NCI-H748 treated with DMSO at 0.1 percent for 48 hours (cell line): ENCODE measurements at regions not wholly inside any gene's neighbourhood (a gene's known extent, or its start where the extent isn't known, plus 50 kb on each side); places are given as distances from the start of the nearest gene placed in this dataset.

Experiments used
- DNase-seq: peaks from one replicate; lab custom pipeline; 2025; lab: John Stamatoyannopoulos, UW

GRCh38 chr1:22376546-22376945 is 75.1 kb upstream of the ZBTB40 start:
- no peak for DNase-seq

GRCh38 chr1:22376976-22377375 is 74.7 kb upstream of the ZBTB40 start:
- DNase-seq, result no peak

GRCh38 chr1:22379566-22379965 is 72.1 kb upstream of the ZBTB40 start:
- DNase-seq, result no peak

GRCh38 chr1:22380024-22380785 is 71.4 kb upstream of the ZBTB40 start:
- DNase-seq, result no peak

GRCh38 chr1:22383526-22384294 is 67.9 kb upstream of the ZBTB40 start:
- no peak for DNase-seq

- no peak for DNase-seq
Observed at GRCh38 chr1:22385537-22385936, 66.1 kb upstream of the ZBTB40 start.

- no peak for DNase-seq
Observed at GRCh38 chr1:22386774-22387173, 64.9 kb upstream of the ZBTB40 start.

GRCh38 chr1:22387919-22388580 is 63.6 kb upstream of the ZBTB40 start:
- DNase-seq, result no peak

- DNase-seq, result no peak
Observed at GRCh38 chr1:22388671-22389450, 62.8 kb upstream of the ZBTB40 start.

GRCh38 chr1:22393587-22393986 is 58.1 kb upstream of the ZBTB40 start:
- no peak for DNase-seq

- no peak for DNase-seq
Observed at GRCh38 chr1:22398656-22399420, 52.8 kb upstream of the ZBTB40 start.

- DNase-seq, result no peak
Observed at GRCh38 chr1:22399421-22400091, 52.1 kb upstream of the ZBTB40 start.
